Karpas-422 (cell line): ENCODE measurements at regions not wholly inside any gene's neighbourhood (a gene's known extent, or its start where the extent isn't known, plus 50 kb on each side); places are given as distances from the start of the nearest gene placed in this dataset.

Experiments
- DNase-seq: peaks from one replicate; pipeline ENCODE4 v3.0.0-alpha.2; 2015
- H2AFZ ChIP-seq: fragments of 200-600 bp; sonication (generic); 2 replicates; pipeline ENCODE4 v1.6.1; 2014; ENCODE audit warnings: antibody characterized with exemption, low read length, mixed read lengths
- H3K27ac ChIP-seq: fragments of 200-600 bp; sonication (generic); 2 replicates; pipeline ENCODE4 v1.5.1; 2014; ENCODE audit warnings: mild to moderate bottlenecking, low read length, moderate library complexity
- H3K27me3 ChIP-seq: fragments of 200-600 bp; sonication (generic); 2 replicates; pipeline ENCODE4 v1.6.1; 2014; ENCODE audit warnings: low read length, mixed read lengths
- H3K36me3 ChIP-seq: fragments of 200-600 bp; sonication (generic); 2 replicates; pipeline ENCODE4 v1.6.1; 2014; ENCODE audit warnings: low read length, mixed read lengths; ENCODE audit not compliant: insufficient read depth
- H3K4me1 ChIP-seq: fragments of 200-600 bp; sonication (generic); 2 replicates; pipeline ENCODE4 v1.6.1; 2014; ENCODE audit warnings: mild to moderate bottlenecking, low read length, mixed read lengths
- H3K4me2 ChIP-seq: fragments of 200-600 bp; sonication (generic); 2 replicates; pipeline ENCODE4 v1.6.1; 2014; ENCODE audit warnings: low read length, low read depth, mild to moderate bottlenecking; ENCODE audit not compliant: poor library complexity, severe bottlenecking
- H3K4me3 ChIP-seq: fragments of 200-600 bp; sonication (generic); 2 replicates; pipeline ENCODE4 v1.5.1; 2014; ENCODE audit warnings: mild to moderate bottlenecking, antibody characterized with exemption, low read length, mixed read lengths
- H3K79me2 ChIP-seq: fragments of 200-600 bp; sonication (generic); 2 replicates; pipeline ENCODE4 v1.6.1; 2014; ENCODE audit warnings: mild to moderate bottlenecking, low read length, mixed read lengths
- H3K9ac ChIP-seq: fragments of 200-600 bp; sonication (generic); 2 replicates; pipeline ENCODE4 v1.6.0; 2014; ENCODE audit warnings: low read length
- H3K9me2 ChIP-seq: fragments of 200-600 bp; sonication (generic), shearing (Covaris generic); replicated peaks from 2 replicates; pipeline ENCODE4 v1.6.0; 2014; ENCODE audit warnings: mild to moderate bottlenecking, low read length, moderate library complexity; ENCODE audit not compliant: insufficient read depth
- H3K9me3 ChIP-seq: fragments of 300-700, 200-600 bp; sonication (generic); 2 replicates; pipeline ENCODE4 v1.6.1; 2014; ENCODE audit warnings: low read length, mixed read lengths
- H4K20me1 ChIP-seq: fragments of 200-600 bp; sonication (generic); 2 replicates; pipeline ENCODE4 v1.6.1; 2014; ENCODE audit warnings: mild to moderate bottlenecking, antibody characterized with exemption, low read length, low read depth; ENCODE audit not compliant: insufficient read depth

DNA sequence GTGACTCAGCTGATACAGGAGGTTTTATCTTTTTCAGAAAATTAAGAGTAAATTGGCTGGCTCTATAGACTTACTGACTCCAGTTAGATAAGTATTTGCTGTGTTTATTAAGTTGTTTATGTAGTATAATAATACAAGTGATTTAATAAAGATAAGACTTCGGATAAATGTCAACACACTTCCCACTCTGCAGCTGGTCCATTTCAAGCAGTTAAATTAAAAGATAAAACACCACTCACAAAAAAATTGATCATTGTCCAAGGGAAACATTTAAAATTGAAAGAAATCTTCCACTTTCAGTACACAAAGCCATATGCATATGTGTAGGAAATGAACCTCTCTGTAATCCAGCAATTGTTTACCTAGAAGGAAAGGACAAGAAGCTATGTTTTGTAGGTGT is 106.1 kb upstream of the SP8 start:
- Histone ChIP-seq H3K4me1 (no peaks in the 10 kb centered on the region), H3K36me3 (no peaks in the 10 kb centered on the region), H3K4me3 (no peak overlapping the region), H3K9me3 (no peaks in the 10 kb centered on the region), H3K9me2 (no peaks in the 10 kb centered on the region), H3K9ac (no peak overlapping the region), H3K27ac (no peak overlapping the region), H3K4me2 (no peak overlapping the region), H3K27me3 (no peaks in the 10 kb centered on the region), H4K20me1 (no peaks in the 10 kb centered on the region), H3K79me2 (no peaks in the 10 kb centered on the region), H2AFZ (no peak overlapping the region)
- DNase-seq, result no peak

DNA sequence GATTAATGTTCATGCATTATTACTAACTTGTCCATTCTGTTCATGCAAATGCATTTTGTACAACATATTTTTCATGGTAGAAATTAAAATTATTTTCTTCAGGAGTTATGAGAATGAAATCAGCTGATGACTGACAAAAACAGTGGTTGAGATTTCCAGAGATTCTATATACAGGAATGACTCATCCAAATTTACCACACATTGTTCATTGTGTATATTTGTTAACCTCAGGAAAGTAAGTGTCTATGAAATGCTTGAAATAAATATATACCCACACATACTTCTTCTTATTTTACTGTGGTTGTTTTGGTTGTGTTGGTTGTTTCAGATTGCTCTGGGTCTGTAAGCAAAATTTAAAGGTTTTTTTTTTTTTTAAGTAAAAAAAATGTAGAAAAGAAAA is 108.1 kb upstream of the SP8 start:
- no peaks in the 10 kb centered on the region for H3K4me1 ChIP-seq
- H3K79me2 ChIP-seq, result no peaks in the 10 kb centered on the region
- H3K9ac ChIP-seq, result no peak overlapping the region
- H3K27ac ChIP-seq, result no peak overlapping the region
- no peaks in the 10 kb centered on the region for H3K9me3 ChIP-seq
- H3K36me3 ChIP-seq, result no peaks in the 10 kb centered on the region
- H3K4me3 ChIP-seq, result no peak overlapping the region
- DNase-seq, result no peak
- no peaks in the 10 kb centered on the region for H3K9me2 ChIP-seq
- no peak overlapping the region for H3K4me2 ChIP-seq
- H4K20me1 ChIP-seq, result no peaks in the 10 kb centered on the region
- H3K27me3 ChIP-seq, result no peaks in the 10 kb centered on the region
- no peak overlapping the region for H2AFZ ChIP-seq

GRCh38 chr7:20895563-20895962 is 108.9 kb upstream of the SP8 start:
- no peaks in the 10 kb centered on the region for H3K9me3 ChIP-seq

DNA sequence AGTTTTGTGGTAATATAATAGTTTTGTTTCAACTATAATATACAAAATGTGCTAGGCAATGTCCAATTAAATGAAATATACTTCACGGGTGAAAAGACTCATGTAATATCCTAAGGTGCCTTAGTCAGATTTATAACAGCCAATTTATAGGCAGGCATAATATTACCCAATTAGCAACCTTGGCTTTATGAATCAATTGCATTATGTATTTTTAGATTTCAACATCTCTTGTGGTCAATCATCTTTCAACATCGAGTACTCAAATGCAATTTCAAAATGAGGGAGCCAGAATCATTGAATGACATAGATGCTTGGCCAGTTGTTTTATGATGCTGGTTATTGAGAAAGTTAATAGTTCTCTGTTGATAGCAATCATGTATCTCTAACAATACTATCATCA is 110.3 kb upstream of the SP8 start:
- DNase-seq, result no peak
- Histone ChIP-seq H3K9ac (no peak overlapping the region), H4K20me1 (no peaks in the 10 kb centered on the region), H3K9me3 (no peaks in the 10 kb centered on the region), H3K36me3 (no peaks in the 10 kb centered on the region), H3K27me3 (no peaks in the 10 kb centered on the region), H3K4me3 (no peak overlapping the region), H2AFZ (no peak overlapping the region), H3K9me2 (no peaks in the 10 kb centered on the region), H3K4me2 (no peak overlapping the region), H3K27ac (no peak overlapping the region), H3K4me1 (no peaks in the 10 kb centered on the region), H3K79me2 (no peaks in the 10 kb centered on the region)

More at GRCh38 chr7:20895563-20895962, 108.9 kb upstream of the SP8 start:
- Histone ChIP-seq H3K9ac (no peak overlapping the region), H3K9me2 (no peaks in the 10 kb centered on the region), H3K27ac (no peak overlapping the region), H3K27me3 (no peaks in the 10 kb centered on the region), H3K4me3 (no peak overlapping the region), H3K4me2 (no peak overlapping the region), H2AFZ (no peak overlapping the region), H3K79me2 (no peaks in the 10 kb centered on the region), H3K36me3 (no peaks in the 10 kb centered on the region), H3K4me1 (no peaks in the 10 kb centered on the region), H4K20me1 (no peaks in the 10 kb centered on the region)
- DNase-seq, result no peak

GRCh38 chr7:20906801-20907453 is 120.2 kb upstream of the SP8 start:
- H3K9me2 ChIP-seq, result no peaks in the 10 kb centered on the region
- no peak overlapping the region for H3K4me2 ChIP-seq
- no peaks in the 10 kb centered on the region for H4K20me1 ChIP-seq
- H3K27me3 ChIP-seq, result 0 out of 2 replicates have a peak, but pooled peaks cover 3% of the 10 kb centered on the region
- no peak overlapping the region for H3K27ac ChIP-seq
- H3K79me2 ChIP-seq, result no peaks in the 10 kb centered on the region
- no peaks in the 10 kb centered on the region for H3K4me1 ChIP-seq
- no peak for DNase-seq
- H2AFZ ChIP-seq, result no peak overlapping the region
- H3K9me3 ChIP-seq, result no peaks in the 10 kb centered on the region
- no peaks in the 10 kb centered on the region for H3K36me3 ChIP-seq
- H3K4me3 ChIP-seq, result no peak overlapping the region
- no peak overlapping the region for H3K9ac ChIP-seq

GRCh38 chr7:20911081-20911480 is 124.4 kb upstream of the SP8 start:
- H3K4me3 ChIP-seq, result no peak overlapping the region
- no peak for DNase-seq

GRCh38 chr7:20913853-20914252 is 127.2 kb upstream of the SP8 start:
- H3K27me3 ChIP-seq, result no peaks in the 10 kb centered on the region
- no peaks in the 10 kb centered on the region for H3K4me1 ChIP-seq
- H3K9ac ChIP-seq, result no peak overlapping the region
- DNase-seq, result no peak
- no peak overlapping the region for H3K4me2 ChIP-seq
- no peaks in the 10 kb centered on the region for H3K79me2 ChIP-seq
- no peaks in the 10 kb centered on the region for H4K20me1 ChIP-seq
- H3K27ac ChIP-seq, result no peak overlapping the region
- no peaks in the 10 kb centered on the region for H3K36me3 ChIP-seq
- H2AFZ ChIP-seq, result no peak overlapping the region
- H3K4me3 ChIP-seq, result no peak overlapping the region
- H3K9me3 ChIP-seq, result no peaks in the 10 kb centered on the region
- no peaks in the 10 kb centered on the region for H3K9me2 ChIP-seq

More at GRCh38 chr7:20911081-20911480, 124.4 kb upstream of the SP8 start:
- Histone ChIP-seq H3K4me2 (no peak overlapping the region), H3K27me3 (no peaks in the 10 kb centered on the region), H3K79me2 (no peaks in the 10 kb centered on the region), H2AFZ (no peak overlapping the region), H3K9ac (no peak overlapping the region), H3K36me3 (no peaks in the 10 kb centered on the region), H3K4me1 (no peaks in the 10 kb centered on the region), H3K9me3 (no peaks in the 10 kb centered on the region), H3K27ac (no peak overlapping the region), H4K20me1 (no peaks in the 10 kb centered on the region), H3K9me2 (no peaks in the 10 kb centered on the region)

GRCh38 chr7:20916311-20916710 is 129.6 kb upstream of the SP8 start:
- H3K4me1 ChIP-seq, result no peaks in the 10 kb centered on the region
- no peaks in the 10 kb centered on the region for H3K9me3 ChIP-seq
- H3K27me3 ChIP-seq, result no peaks in the 10 kb centered on the region
- no peak overlapping the region for H3K27ac ChIP-seq
- no peak overlapping the region for H3K4me2 ChIP-seq
- DNase-seq, result no peak
- no peak overlapping the region for H2AFZ ChIP-seq
- no peak overlapping the region for H3K4me3 ChIP-seq
- no peaks in the 10 kb centered on the region for H3K9me2 ChIP-seq
- no peaks in the 10 kb centered on the region for H3K36me3 ChIP-seq
- H3K9ac ChIP-seq, result no peak overlapping the region
- no peaks in the 10 kb centered on the region for H3K79me2 ChIP-seq
- H4K20me1 ChIP-seq, result no peaks in the 10 kb centered on the region
